ENCODE measurements at regions not wholly inside any gene's neighbourhood (a gene's known extent, or its start where the extent isn't known, plus 50 kb on each side); places are given as distances from the start of the nearest gene placed in this dataset.

DNA sequence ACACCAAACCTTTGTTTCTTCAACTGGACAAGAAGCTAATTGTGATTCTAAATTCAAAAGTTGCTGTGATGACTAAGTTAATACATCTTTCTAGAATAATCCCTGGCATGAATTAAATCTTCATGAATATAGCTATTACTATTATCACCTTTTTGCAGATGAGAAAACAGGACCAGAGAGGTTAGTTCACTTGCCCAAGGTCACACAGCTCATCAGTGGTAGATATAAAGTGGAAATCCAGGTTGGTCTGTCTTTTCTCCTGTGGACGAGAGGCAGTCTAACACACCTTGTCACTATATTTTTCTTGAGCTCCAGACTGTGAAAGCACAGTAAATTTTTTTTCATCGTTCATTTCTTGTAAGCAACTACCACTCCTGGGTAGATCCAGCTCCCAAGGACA, 247.6 kb upstream of the LRTM1 start:
- DNase-seq (ENCODE audit: low spot score), result no peak

GRCh38 chr3:55174747-55175146, 246.9 kb upstream of the LRTM1 start:
- DNase-seq (ENCODE audit: low spot score), result no peak

DNA sequence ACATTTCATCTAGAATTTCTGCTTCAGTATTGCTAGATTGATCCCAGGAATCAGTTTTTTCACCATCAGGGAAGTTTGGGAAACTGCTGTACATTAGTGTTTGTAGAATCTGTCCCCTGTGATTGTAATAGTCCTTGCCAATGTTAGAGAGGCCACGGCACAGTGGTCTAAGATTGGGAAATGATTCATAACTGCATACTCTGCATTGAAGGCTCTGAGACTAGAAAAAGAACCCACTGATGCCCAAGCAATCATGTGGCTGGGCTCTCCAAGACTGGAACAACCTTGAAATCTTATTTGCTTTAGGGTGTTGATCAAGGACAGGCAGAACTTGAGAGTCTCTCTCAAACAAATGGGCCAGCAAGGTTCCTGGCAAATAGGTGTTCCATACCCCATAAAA, 245.6 kb upstream of the LRTM1 start:
- DNase-seq (ENCODE audit: low spot score), result no peak

GRCh38 chr3:55172913-55173312, 245.1 kb upstream of the LRTM1 start:
- DNase-seq (ENCODE audit: low spot score), result no peak

GRCh38 chr3:55170444-55170843, 242.6 kb upstream of the LRTM1 start:
- no peak for DNase-seq (ENCODE audit: low spot score)

DNA sequence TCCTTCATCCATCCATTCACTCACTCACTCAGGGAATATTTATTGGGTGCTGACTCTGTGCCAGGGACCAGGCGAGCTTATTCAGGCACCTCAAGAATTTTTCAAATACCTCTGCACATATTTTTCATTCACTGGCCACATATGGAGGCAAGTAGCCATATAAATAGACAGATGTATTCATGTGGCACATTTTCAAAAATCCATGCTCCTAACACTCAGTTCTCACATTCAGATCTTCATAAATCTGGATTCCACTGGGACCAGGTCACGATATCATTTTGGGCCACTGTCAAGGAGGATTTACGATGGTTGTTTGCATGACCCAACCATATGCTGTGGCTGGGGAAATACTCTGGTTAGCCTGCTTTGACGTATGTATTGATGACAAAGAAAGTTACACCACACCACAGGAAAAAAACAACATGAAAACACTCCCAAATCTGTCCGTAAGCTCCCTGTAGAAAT, 241.8 kb upstream of the LRTM1 start:
- no peak for DNase-seq (ENCODE audit: low spot score)

DNA sequence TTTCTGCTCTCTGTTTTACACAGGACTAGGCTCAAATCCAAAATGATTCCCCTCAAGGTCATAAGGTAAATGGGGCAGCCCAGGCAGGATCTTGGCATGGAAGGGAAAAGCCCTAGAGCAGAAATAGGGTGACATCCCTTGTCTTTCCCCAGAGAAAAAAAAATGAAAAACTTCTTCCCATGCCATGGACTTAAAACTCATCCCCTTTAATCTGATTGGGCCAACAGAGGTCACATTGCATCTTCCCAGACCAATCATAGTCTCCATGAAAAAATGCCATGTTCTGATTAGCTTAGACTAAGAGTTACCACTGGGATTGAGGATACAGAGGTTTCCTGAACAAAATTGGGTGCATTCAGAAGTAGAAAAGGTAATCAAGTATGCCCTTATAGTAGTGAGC, 241.3 kb upstream of the LRTM1 start:
- no peak for DNase-seq (ENCODE audit: low spot score)

- DNase-seq (ENCODE audit: low spot score), result no peak
Measured at GRCh38 chr3:55167586-55168317, 239.9 kb upstream of the LRTM1 start.

DNA sequence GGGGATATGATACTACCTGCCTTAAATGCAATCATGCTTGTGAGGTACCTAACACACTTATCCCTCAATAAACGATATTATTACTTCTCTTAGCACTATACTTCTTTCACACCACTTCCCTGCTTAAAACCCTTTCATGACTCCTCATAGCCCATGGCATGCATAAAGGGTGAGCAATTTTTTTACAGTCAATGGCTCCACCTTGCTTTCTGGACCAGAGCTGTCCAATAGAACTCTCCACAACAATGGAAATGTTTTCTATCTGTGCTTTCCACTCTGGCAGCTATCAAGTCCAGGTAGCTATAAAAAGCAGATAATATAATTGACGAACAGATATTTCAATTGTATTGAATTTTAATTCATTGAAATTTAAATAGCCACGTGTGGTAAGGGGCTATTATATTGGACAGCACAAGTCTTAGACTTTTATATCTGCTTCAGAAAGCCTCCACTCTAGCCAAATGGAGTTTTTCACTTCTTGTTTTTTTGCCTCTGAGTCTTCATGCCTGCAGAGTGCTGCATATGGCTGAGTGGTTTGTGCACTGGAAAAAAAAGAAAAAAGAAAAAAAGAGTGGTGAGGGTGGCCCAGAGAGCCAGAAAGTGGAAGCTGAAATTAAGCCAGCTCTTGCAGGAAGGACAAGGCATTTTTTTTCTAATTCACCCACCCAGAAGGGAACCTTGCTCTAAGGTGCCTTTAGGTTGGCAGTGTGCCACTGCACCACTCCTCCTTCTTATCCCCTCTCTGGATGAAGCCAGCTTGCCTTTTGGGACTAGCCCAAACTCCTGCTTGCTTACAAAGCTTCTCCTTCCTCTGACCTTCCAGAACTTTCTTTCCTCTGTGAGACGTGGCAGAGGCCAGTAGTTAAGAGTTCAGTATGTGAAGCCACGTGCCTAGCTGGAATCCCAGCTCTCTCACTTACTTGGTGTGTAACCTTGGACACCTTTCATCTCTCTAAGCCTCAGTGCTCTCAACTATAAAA, 239.0 kb upstream of the LRTM1 start:
- no peak for DNase-seq (ENCODE audit: low spot score)

DNA sequence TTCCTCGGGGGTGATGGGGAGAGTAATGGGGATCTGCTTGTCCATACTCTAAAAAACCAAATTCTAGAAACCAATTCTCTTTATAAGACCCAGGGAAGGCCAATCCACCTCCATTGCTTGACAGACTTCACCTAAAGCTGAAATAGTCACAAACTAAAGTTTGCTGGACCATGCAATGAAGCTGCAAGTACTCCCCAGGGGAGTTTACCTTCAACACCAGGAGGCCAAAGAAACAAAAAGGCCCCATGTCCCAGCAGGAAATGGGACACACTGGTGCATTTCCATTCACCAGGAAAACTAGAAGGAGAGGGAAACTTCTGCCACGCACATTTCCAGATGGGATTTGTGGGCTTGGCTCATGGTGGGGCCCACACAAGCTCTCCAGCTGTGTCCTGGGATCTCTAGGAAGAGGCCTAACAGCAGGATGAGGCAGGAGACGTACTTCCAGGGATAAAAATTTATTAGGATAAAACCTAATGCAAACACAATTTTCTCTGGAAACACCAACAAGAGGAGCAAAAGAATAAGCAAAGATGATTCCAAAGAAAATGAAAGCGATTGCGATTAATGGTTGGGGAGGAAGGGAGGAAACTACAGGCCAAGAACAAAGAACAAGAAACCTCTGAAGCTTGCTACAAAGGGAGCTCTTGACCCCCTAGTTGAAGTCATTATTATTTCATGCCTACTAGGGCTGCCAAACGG, 238.0 kb upstream of the LRTM1 start:
- no peak for DNase-seq (ENCODE audit: low spot score)

DNA sequence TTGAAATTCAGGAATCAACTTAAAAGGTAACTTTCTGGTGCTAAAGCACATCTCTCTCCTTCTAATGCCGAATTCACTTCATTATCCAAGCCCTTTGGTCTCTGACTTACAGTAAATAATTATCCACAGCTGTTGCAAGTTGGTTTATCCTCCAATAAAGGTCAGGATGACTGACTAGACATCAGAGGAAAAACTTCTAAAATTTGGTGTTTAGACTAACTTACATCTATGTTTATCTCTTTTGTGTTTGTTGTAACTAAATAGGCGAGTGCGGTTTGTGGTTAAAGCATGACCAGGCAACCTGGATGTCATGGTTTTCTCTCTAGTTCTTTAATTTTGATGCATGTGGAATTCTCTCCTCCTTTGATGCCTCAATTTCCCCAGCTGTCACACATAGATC, 237.4 kb upstream of the LRTM1 start:
- DNase-seq (ENCODE audit: low spot score), result no peak

GRCh38 chr3:55164876-55165275, 237.0 kb upstream of the LRTM1 start:
- DNase-seq (ENCODE audit: low spot score), result no peak

- DNase-seq (ENCODE audit: low spot score), result no peak
Measured at GRCh38 chr3:55164191-55164590, 236.3 kb upstream of the LRTM1 start.

GRCh38 chr3:55163421-55163820, 235.6 kb upstream of the LRTM1 start:
- no peak for DNase-seq (ENCODE audit: low spot score)

DNA sequence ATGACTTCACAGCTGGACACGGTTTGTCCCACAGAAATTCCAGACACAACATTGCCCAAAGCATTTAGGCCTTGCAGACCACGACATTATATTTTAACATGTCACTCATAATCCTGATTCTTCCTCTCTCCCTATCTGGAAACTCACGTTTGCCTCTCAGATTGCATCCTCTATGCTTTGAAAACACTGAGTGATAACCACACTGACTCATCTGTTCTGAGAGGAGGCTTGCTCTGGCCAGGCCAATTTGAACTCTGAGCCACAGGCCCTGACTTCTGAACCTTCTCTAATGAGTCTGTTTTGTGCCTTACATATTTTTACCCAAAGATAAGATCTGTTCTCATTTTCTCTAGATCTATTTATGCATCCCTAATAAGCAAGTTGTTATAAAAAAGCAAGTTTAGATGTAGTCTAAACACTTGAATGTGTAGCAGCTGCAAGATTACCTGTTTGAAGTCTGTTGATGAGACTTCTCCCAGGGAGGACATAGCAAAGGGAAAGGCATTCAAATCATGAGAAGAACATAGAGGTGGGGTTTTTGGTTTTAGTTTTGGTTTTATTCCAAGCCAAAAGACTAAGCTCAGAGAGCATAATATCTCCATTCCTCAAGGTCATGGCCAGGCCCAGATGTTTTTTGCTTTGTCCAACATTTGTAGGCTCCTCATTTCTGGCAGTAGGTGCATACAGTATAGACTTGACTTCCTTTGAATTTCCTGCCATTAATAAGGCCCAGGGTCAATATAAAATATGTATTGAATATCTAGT, 234.4 kb upstream of the LRTM1 start:
- DNase-seq (ENCODE audit: low spot score), result no peak

DNA sequence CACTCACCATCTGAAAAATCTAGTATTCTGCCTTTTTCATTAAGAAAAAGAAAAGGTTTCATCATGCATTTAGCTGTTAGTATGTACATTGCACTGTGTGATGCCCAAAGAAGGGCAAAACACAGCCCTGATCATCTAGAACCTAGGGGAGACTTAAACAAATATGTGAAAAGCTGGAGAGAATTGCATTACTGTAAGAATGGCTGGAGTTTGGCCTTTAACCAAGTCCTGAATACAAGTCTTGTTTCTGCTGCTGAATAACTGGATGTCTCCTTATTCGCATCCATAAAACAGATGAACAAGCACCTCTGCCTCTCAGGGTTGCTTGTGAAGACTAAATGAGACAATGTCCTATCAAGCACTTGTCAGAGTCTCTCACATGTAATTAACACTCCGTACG, 233.4 kb upstream of the LRTM1 start:
- no peak for DNase-seq (ENCODE audit: low spot score)

DNA sequence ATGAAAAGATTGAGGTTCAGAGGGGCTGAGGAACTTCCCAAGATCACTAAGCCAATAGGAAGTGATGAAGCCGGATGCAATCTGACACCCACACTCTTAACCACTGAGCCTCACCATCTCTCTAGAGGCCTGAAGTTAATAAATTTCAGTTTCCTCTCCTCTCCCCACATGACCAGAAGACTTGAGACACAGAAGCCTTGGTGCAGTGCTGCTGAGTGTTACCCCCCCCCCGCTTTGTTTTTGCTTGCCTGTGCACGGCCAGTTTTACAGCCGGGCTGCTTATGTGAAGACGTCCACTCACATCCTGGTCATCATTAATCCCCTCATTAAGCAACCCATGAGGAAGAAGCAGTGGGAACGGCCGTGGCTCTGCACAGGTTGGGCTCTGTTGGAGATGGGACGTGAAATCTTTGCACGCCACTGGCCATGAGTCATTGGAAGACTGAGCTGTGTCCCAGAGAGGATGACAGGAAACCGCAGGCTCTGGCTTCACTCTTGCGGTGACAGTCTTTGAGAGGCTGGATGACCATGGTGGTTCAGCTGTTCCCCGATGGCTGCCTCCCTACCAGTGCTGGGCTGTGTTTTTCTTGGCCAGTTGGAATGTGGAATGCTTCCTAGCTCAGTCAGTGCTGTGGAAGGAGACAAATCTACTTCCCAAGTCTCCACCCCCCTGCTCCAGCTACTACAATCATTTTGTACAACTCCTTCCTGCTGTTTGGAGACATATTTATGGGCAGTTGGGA, 232.6 kb upstream of the LRTM1 start:
- no peak for DNase-seq (ENCODE audit: low spot score)

DNA sequence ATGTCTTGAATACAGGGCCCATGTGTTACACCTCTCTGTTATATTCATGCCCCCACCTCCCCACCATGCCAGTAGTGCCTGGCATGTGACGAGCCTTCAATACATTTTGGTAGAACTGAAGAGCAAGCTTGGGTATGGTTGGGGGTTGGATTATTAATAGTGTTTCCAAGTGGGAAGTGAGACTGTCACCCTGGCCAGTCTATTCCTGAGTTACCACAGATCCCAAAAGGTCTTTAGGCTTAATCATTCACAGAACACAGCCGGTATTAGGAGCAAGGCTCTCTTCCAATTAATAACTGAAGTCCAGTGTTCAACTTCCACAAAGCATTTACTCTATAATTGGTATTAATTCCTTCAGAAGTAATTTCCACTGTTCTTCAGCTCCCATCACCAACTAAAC, 231.9 kb upstream of the LRTM1 start:
- DNase-seq (ENCODE audit: low spot score), result no peak

- DNase-seq (ENCODE audit: low spot score), result no peak
Measured at GRCh38 chr3:55159016-55159415, 231.2 kb upstream of the LRTM1 start.

GRCh38 chr3:55158345-55158744, 230.5 kb upstream of the LRTM1 start:
- no peak for DNase-seq (ENCODE audit: low spot score)

DNA sequence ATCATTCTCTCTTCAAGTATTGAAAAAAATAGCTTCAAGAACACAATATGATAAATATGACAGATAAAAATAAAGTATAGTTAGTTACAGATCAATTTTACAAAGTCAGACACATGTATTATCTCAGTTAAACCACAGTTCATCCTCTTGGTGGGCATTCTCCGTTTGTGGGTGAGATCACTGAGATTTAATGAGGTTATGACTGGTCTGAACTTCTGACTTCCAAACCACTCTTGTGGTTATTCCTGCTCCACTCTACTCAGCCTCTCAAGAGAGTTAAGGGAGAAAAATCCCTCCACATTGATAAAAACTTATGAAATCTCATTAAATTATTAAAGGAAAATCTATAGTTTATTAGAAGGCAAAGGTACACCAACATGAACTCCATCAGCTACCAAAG, 229.9 kb upstream of the LRTM1 start:
- DNase-seq (ENCODE audit: low spot score), result no peak
